Neuronal stem cell (in vitro differentiated cells): ENCODE measurements at regions not wholly inside any gene's neighbourhood (a gene's known extent, or its start where the extent isn't known, plus 50 kb on each side); places are given as distances from the start of the nearest gene placed in this dataset.

Experiments used
- DNase-seq: peaks from one replicate; pipeline ENCODE4 v3.0.0-alpha.2; 2013; ENCODE audit warnings: low spot score
- H2AFZ ChIP-seq: one replicate; pipeline ENCODE4 v1.6.1; 2013; ENCODE audit warnings: mild to moderate bottlenecking, low read length, inconsistent platforms
- H2AK5ac ChIP-seq: 2 replicates; pipeline ENCODE4 v1.6.1; 2013; ENCODE audit warnings: low read depth, mild to moderate bottlenecking, inconsistent platforms, low read length, moderate library complexity, mixed read lengths
- H2BK120ac ChIP-seq: 2 replicates; pipeline ENCODE4 v1.6.1; 2013; ENCODE audit warnings: low read depth, mild to moderate bottlenecking, inconsistent platforms, low read length, moderate library complexity, mixed read lengths
- H2BK12ac ChIP-seq: one replicate; pipeline ENCODE4 v1.6.1; 2013; ENCODE audit warnings: low read length, inconsistent platforms
- H2BK15ac ChIP-seq: 2 replicates; pipeline ENCODE4 v1.6.1; 2013; ENCODE audit warnings: mild to moderate bottlenecking, low read length, inconsistent platforms, mixed read lengths
- H2BK5ac ChIP-seq: one replicate; pipeline ENCODE4 v1.6.1; 2013; ENCODE audit warnings: inconsistent platforms, mild to moderate bottlenecking, low read length, moderate library complexity
- H3K14ac ChIP-seq: one replicate; pipeline ENCODE4 v1.6.1; 2013; ENCODE audit warnings: low read length, inconsistent platforms
- H3K18ac ChIP-seq: 2 replicates; pipeline ENCODE4 v1.6.1; 2013; ENCODE audit warnings: low read length, inconsistent platforms
- H3K23ac ChIP-seq: 2 replicates; pipeline ENCODE4 v1.6.1; 2013; ENCODE audit warnings: low read depth, mild to moderate bottlenecking, mixed read lengths, low read length, inconsistent platforms; ENCODE audit not compliant: poor library complexity
- H3K27ac ChIP-seq: replicated peaks from 3 replicates; pipeline ENCODE4 v1.5.1; 2013; ENCODE audit warnings: low read length, inconsistent platforms
- H3K27me3 ChIP-seq, 3 experiments: 2 replicates each; pipeline ENCODE4 v1.6.1; 2013; ENCODE audit warnings: low read length in 3 of 3, mild to moderate bottlenecking in 2 of 3, inconsistent platforms in 1 of 3, low read depth in 1 of 3, mixed read lengths in 1 of 3, moderate library complexity in 1 of 3; ENCODE audit not compliant: control insufficient read depth in 3 of 3, insufficient read depth in 3 of 3
- H3K36me3 ChIP-seq, 2 donors: replicated peaks in 1 of 2; 2 replicates each; pipeline ENCODE4 v1.6.1; 2013; ENCODE audit warnings: low read length in 2 of 2; ENCODE audit not compliant: control insufficient read depth in 2 of 2, insufficient read depth in 2 of 2
- H3K4ac ChIP-seq: 2 replicates; pipeline ENCODE4 v1.6.1; 2013; ENCODE audit warnings: inconsistent platforms, mild to moderate bottlenecking, low read length, moderate library complexity
- H3K4me1 ChIP-seq, 2 donors: 1 replicate in 1 of 2; 2 replicates in 1 of 2; pipeline ENCODE4 v1.6.1; 2013; ENCODE audit warnings: low read length in 2 of 2, low read depth in 1 of 2; ENCODE audit not compliant: control insufficient read depth in 2 of 2, insufficient read depth in 1 of 2
- H3K4me2 ChIP-seq: one replicate; pipeline ENCODE4 v1.6.1; 2013; ENCODE audit warnings: mild to moderate bottlenecking, low read length, inconsistent platforms; ENCODE audit not compliant: insufficient read depth, poor library complexity, severe bottlenecking
- H3K4me3 ChIP-seq, 2 donors: 2 replicates each; pipeline ENCODE4 v1.5.1; 2013; ENCODE audit warnings: low read length in 2 of 2, mild to moderate bottlenecking in 2 of 2, inconsistent platforms in 1 of 2, moderate library complexity in 1 of 2
- H3K79me1 ChIP-seq: one replicate; pipeline ENCODE4 v1.6.1; 2013; ENCODE audit warnings: low read depth, mild to moderate bottlenecking, inconsistent platforms, low read length, moderate library complexity
- H3K9ac ChIP-seq: one replicate; pipeline ENCODE4 v1.6.1; 2013; ENCODE audit warnings: mild to moderate bottlenecking, low read depth, low read length, inconsistent platforms; ENCODE audit not compliant: poor library complexity
- H3K9me3 ChIP-seq, 2 donors: replicated peaks in 1 of 2; 2 replicates each; pipeline versions ENCODE3 to v1.6.1; 2013; ENCODE audit warnings: low read length in 2 of 2, mild to moderate bottlenecking in 2 of 2, inconsistent platforms in 1 of 2, low read depth in 1 of 2, mixed read lengths in 1 of 2, moderate library complexity in 1 of 2; ENCODE audit not compliant: control insufficient read depth in 2 of 2, insufficient read depth in 1 of 2
- H4K8ac ChIP-seq: one replicate; pipeline ENCODE4 v1.6.1; 2013; ENCODE audit warnings: low read depth, mild to moderate bottlenecking, inconsistent platforms, low read length, moderate library complexity
- H4K91ac ChIP-seq: one replicate; pipeline ENCODE4 v1.6.1; 2013; ENCODE audit warnings: low read length, low read depth, mild to moderate bottlenecking, inconsistent platforms; ENCODE audit not compliant: poor library complexity
- WGBS, 2 donors: extraction: QIAGEN DNeasy Blood & Tissue Kit; methylation state at CpG; one replicate each; pipeline ENCODE4 v1.1.7; 2013; ENCODE audit warnings: missing lambda C conversion rate in 2 of 2, mixed read lengths in 1 of 2; ENCODE audit not compliant: insufficient read length in 2 of 2, insufficient replicate concordance in 1 of 2; ENCODE audit errors: extremely low coverage in 2 of 2; 5-methylcytosine and 5-hydroxymethylcytosine counted together

DNA sequence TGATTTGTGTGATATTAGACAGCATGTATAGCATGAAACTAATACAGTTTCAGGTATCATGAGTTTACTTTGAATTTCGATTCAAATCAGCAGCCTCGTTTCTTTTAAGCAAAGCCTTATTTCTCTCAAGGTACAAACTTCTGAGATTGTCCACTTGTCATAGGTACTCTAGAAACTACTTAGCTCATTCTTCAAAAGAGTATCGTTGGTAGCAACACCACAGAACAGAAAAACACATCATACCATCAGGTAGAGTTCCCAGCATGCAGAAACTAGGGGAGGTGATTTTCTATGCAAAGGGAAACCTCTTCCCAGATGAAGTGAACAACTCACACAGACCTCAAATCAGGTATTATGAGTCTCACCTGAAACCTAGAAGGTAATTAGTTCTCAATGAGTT is 237.0 kb upstream of the SOX9 start:
- Histone ChIP-seq H3K14ac (no peak overlapping the region), H3K27ac (no peak overlapping the region), H2BK12ac (no peak overlapping the region)

DNA sequence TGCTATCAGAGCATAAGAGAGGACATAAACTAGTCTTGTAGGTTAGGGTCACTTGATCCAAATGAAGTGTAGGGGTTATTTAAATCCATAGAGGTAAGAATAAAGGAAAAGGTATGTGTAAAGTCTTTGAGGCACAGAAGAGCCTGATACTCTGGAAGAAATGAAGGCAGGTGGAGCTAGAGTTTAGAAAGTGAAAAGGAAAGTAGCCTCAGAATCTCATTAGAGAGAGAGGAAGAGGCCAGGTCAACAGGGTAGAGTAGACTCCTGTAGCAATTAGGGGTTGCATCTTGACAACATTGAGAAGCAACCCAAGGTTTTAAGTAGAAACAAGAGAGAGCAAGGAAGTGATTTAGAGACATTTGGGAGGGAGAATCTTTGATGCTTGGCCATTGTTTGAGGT is 235.2 kb upstream of the SOX9 start:
- no peak overlapping the region for H3K4me2 ChIP-seq
- no peak overlapping the region for H2AK5ac ChIP-seq
- no peak overlapping the region for H3K9ac ChIP-seq
- H3K27me3 ChIP-seq, result no peaks in the 10 kb centered on the region
- H2AFZ ChIP-seq, result no peak overlapping the region
- no peak overlapping the region for H2BK12ac ChIP-seq
- no peak overlapping the region for H4K91ac ChIP-seq
- no peak overlapping the region for H2BK120ac ChIP-seq
- H3K4me3 ChIP-seq, result no peak overlapping the region
- H3K4me1 ChIP-seq, result no peaks in the 10 kb centered on the region
- no peak overlapping the region for H3K27ac ChIP-seq
- H3K36me3 ChIP-seq, result no peaks in the 10 kb centered on the region
- no peak overlapping the region for H3K4ac ChIP-seq
- DNase-seq, result no peak
- no peak overlapping the region for H3K18ac ChIP-seq
- H4K8ac ChIP-seq, result no peak overlapping the region
- no peak overlapping the region for H2BK5ac ChIP-seq
- no peak overlapping the region for H3K23ac ChIP-seq
- no peak overlapping the region for H3K14ac ChIP-seq
- H3K9me3 ChIP-seq, result no peaks in the 10 kb centered on the region
- H2BK15ac ChIP-seq, result no peak overlapping the region
- no peaks in the 10 kb centered on the region for H3K79me1 ChIP-seq

More for the DNA sequence above, 237.0 kb upstream of the SOX9 start:
- Histone ChIP-seq H3K23ac (no peak overlapping the region), H3K18ac (no peak overlapping the region), H2BK5ac (no peak overlapping the region), H2BK120ac (no peak overlapping the region), H3K4ac (no peak overlapping the region), H3K27me3 (no peaks in the 10 kb centered on the region), H4K8ac (no peak overlapping the region), H3K9ac (no peak overlapping the region), H3K79me1 (no peaks in the 10 kb centered on the region), H3K9me3 (no peaks in the 10 kb centered on the region), H2AFZ (no peak overlapping the region), H2BK15ac (no peak overlapping the region), H2AK5ac (no peak overlapping the region), H3K36me3 (no peaks in the 10 kb centered on the region), H4K91ac (no peak overlapping the region), H3K4me1 (no peaks in the 10 kb centered on the region), H3K4me3 (no peak overlapping the region), H3K4me2 (no peak overlapping the region)
- WGBS, 2 donors, result no CpG with 5 or more reads among the region's 3 CpGs
- DNase-seq, result no peak

DNA sequence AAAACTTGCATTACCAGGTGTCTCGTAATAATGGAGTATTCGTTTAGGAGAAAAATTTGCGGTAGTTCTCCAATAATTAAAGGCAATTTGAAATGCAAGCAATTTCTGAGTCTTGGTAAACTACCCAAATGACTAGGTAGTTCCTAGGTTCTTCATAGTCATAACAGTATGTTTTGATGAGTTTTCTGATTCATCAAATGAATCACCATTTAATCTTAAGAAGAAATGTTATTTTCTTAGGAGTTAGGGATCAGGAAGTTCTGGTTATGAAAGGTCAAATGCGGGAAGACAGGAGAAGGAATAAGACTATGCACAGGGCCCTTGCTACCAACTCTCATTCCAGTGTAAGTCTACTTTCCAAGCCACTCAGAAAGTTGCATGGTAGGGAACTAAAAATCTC is 221.5 kb upstream of the SOX9 start:
- H3K4me1 ChIP-seq, result peaks cover 0 to 3% of the 10 kb centered on the region in 2 donors
- no peaks in the 10 kb centered on the region for H3K79me1 ChIP-seq
- H3K4ac ChIP-seq, result no peak overlapping the region
- no peak overlapping the region for H2AFZ ChIP-seq
- no peak overlapping the region for H2BK15ac ChIP-seq
- no peak overlapping the region for H2BK12ac ChIP-seq
- H2AK5ac ChIP-seq, result no peak overlapping the region
- no peak overlapping the region for H4K91ac ChIP-seq
- no peak overlapping the region for H2BK5ac ChIP-seq
- H3K9ac ChIP-seq, result no peak overlapping the region
- WGBS, 2 donors, result no CpG with 5 or more reads among the region's 4 CpGs
- no peaks in the 10 kb centered on the region for H3K36me3 ChIP-seq
- H3K4me2 ChIP-seq, result no peak overlapping the region
- H2BK120ac ChIP-seq, result no peak overlapping the region
- no peak overlapping the region for H3K18ac ChIP-seq
- no peak for DNase-seq
- H4K8ac ChIP-seq, result no peak overlapping the region
- no peaks in the 10 kb centered on the region for H3K27me3 ChIP-seq
- no peak overlapping the region for H3K27ac ChIP-seq
- no peak overlapping the region for H3K23ac ChIP-seq
- H3K4me3 ChIP-seq, result no peak overlapping the region
- H3K14ac ChIP-seq, result no peak overlapping the region
- H3K9me3 ChIP-seq, result no peaks in the 10 kb centered on the region

DNA sequence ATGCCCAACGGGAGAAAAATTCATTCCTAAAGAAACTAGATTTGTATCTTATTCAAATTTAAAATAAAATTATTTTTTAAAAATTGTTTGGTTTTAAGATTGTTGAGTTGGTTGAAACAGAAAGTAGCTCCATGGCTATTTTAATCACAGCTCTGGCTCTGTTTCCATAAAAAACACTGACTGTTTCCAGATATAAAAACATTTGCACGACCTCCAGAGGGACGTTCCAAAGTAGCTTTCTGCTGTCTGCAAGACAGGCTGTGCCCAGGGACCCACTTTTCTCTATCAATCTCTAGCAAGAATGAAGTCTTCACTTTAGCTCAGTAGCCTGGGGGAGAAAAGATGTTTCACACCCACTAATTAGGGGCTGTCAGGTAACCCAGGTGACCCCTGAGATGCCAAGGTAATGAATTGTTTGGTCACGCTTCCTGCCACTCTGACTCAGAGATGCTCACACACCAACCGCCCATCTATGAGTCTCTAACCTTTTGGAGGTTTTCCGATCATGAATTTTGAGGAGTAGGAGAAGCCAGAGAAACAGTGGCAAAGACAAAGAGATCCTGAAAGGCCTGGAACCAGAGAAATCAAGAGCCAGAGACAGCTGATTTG is 220.1 kb upstream of the SOX9 start:
- no peak overlapping the region for H3K14ac ChIP-seq
- no peak overlapping the region for H2AFZ ChIP-seq
- no CpG with 5 or more reads among the region's 6 CpGs for WGBS, 2 donors
- H3K4me2 ChIP-seq, result no peak overlapping the region
- H2AK5ac ChIP-seq, result no peak overlapping the region
- no peak overlapping the region for H3K4me3 ChIP-seq
- H2BK15ac ChIP-seq, result no peak overlapping the region
- H2BK120ac ChIP-seq, result no peak overlapping the region
- no peak overlapping the region for H3K9ac ChIP-seq
- no peaks in the 10 kb centered on the region for H3K27me3 ChIP-seq
- no peak overlapping the region for H2BK12ac ChIP-seq
- no peak overlapping the region for H3K4ac ChIP-seq
- H3K79me1 ChIP-seq, result no peaks in the 10 kb centered on the region
- H4K91ac ChIP-seq, result no peak overlapping the region
- peaks cover 0 to 2% of the 10 kb centered on the region in 2 donors for H3K9me3 ChIP-seq
- peaks cover 0 to 3% of the 10 kb centered on the region in 2 donors for H3K4me1 ChIP-seq
- DNase-seq, result no peak
- no peak overlapping the region for H2BK5ac ChIP-seq
- no peak overlapping the region for H3K18ac ChIP-seq
- H4K8ac ChIP-seq, result no peak overlapping the region
- H3K27ac ChIP-seq, result no peak overlapping the region
- no peaks in the 10 kb centered on the region for H3K36me3 ChIP-seq
- H3K23ac ChIP-seq, result no peak overlapping the region
